A673 (cell line): ENCODE measurements at regions not wholly inside any gene's neighbourhood (a gene's known extent, or its start where the extent isn't known, plus 50 kb on each side); places are given as distances from the start of the nearest gene placed in this dataset.

Experiments
- CTCF ChIP-seq: fragments of 300-800, 200-600 bp; sonication (generic); conservative IDR thresholded peaks from 2 replicates; pipeline ENCODE4 v1.5.1; 2017; ENCODE audit warnings: low read depth, mild to moderate bottlenecking, antibody characterized with exemption, low read length, moderate library complexity, mixed read lengths
- EZH2 ChIP-seq: fragments of 200-600 bp; sonication (generic); IDR thresholded peaks from 2 replicates; pipeline ENCODE4 v1.6.1; 2017; ENCODE audit warnings: borderline replicate concordance, low read depth, mild to moderate bottlenecking, mixed read lengths, antibody characterized with exemption, low read length; ENCODE audit not compliant: poor library complexity, severe bottlenecking

GRCh38 chr13:38135592-38135991 is 214.1 kb upstream of the UFM1 start:
- TF ChIP-seq CTCF (no peak), EZH2 (no peak)
